Activated CD4-positive, alpha-beta T cell treated with anti-CD3 and anti-CD28 coated beads, Interleukin-2, amount 50 U/mL, for 24 hours (primary cell): ENCODE measurements at regions not wholly inside any gene's neighbourhood (a gene's known extent, or its start where the extent isn't known, plus 50 kb on each side); places are given as distances from the start of the nearest gene placed in this dataset.
"Not testable (repeated sequence)": the region's sequence is repeated elsewhere in the genome, so short reads cannot be mapped to it uniquely, and the experiment has no call there.

Source experiments
- DNase-seq, 2 donors: peaks; one replicate each; pipeline ENCODE4 v3.0.0-alpha.2; 2020; ENCODE audit warnings: low read depth in 1 of 2, low spot score in 1 of 2

GRCh38 chr4:111360906-111361305 lies 738.0 kb upstream of the PITX2 start:
- DNase-seq: no peak

DNA sequence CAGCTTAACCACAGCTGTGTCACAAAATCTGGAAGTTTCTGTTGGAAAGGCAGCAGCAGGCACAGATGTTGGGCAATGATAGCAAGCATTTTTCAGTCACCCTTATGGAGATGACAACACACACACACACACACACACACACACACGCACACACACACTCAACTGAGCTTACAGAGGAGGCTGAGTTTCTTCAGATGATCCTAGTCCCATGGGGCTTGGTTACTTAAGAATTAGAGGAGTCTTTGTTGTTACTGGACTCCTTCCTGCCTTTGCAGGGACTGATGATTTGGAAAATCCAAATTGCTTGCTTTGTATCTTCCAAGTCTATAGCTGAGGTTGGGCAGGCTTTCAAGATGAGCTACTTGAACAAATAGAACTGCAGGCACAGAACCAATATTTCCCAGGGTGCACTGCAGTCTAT lies 740.1 kb upstream of the PITX2 start:
- no peak for DNase-seq

GRCh38 chr4:111377880-111378279 lies 755.0 kb upstream of the PITX2 start:
- DNase-seq: not testable (repeated sequence)

DNA sequence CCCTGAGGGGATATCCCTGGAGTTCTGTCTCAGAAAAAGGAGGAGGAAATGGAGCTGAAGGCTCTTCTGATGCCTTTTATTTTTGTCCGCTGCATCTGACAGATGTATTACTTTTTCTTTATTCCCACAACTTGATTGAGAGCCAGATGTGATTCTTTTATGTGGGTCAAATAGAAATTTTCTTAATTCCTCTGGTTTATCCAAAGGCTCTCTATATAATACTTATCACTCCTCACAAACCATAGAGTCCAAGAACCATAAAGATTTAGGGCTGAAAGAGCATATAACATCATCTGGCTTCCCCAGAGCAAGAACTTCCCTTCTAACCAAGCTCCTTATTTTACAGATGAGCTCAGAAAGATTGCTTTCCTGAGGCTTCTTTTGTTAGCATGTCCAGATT lies 756.7 kb upstream of the FAM241A start:
- DNase-seq: no peak

DNA sequence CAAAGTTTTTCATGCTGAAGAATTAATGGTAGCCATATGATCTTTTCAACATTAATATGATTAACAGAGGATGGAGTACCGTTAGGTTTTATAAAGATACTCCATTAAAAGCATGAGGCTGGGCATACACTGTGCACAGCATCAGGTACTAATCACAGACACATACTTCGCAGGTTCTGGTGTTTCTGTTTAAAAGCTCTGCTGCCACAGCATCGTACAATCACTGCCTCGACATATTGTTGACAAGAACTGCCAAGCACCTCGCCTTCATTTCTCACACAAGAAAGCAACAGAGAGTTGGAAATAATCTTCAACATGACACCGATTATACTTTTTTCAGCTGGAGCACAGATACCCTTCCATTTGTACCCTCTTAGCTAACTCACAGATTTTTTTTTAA lies 753.4 kb upstream of the FAM241A start:
- no peak for DNase-seq

DNA sequence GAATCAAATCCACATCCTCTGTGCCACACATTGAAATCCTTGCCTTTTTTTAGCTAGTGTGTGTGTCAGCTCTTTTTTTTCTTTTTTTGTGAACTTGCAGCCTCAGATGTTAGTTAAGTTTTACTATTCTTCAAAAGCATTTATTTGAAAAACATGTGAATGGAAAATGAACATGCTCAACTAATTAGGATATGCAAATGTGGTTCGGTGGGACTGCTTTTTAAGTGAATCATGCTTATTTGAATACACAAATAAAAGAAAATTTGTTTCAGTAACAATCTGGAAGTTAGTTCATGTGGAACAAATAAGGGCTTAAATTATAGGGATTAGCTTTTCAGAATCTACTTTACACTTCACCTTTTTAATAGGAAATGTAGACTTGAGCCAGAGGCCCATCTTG lies 751.5 kb upstream of the FAM241A start:
- no peak for DNase-seq

- no peak for DNase-seq
These were observed 746.3 kb upstream of the FAM241A start for GRCh38 chr4:111398906-111399330.

DNA sequence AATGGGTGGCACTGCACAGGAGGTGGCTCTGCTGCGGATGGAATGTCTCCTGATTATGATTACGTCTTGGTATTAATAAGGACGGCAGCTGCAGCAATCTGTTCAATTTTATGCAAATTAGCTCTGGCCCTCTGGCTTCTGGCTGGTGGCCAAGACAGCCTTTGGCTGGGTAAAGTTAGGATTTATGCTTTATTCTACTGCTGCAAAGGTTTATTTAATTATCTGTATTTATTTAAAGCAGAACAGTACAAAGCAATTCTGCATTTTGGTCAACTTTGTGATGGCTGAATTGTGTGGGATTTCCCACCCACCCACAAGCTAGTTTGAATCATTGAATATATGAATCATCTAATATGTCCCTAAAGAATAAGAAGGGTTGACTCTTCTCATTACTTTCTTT lies 745.6 kb upstream of the FAM241A start:
- no peak for DNase-seq

GRCh38 chr4:111400741-111401140 lies 744.5 kb upstream of the FAM241A start:
- DNase-seq: no peak

- no peak for DNase-seq
These were observed 740.6 kb upstream of the FAM241A start for GRCh38 chr4:111404673-111405072.

DNA sequence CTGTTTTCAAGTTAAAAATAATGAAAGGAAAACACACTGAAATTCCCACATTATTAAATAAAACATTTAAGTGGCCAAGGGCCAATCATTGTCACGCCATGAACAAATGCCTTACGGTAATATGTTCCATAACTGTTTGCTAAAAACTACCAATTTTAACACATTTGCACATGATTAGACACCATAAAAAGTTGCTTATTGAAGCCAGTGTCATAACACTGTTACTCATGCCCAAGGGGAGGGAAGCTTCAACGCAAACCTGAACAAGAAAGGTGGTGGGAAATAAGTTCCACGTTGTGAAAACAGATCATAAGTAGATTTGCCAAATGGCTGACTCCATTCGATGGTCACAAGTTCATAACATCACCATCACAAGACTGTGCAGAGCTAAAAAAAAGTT lies 739.3 kb upstream of the FAM241A start:
- no peak for DNase-seq

DNA sequence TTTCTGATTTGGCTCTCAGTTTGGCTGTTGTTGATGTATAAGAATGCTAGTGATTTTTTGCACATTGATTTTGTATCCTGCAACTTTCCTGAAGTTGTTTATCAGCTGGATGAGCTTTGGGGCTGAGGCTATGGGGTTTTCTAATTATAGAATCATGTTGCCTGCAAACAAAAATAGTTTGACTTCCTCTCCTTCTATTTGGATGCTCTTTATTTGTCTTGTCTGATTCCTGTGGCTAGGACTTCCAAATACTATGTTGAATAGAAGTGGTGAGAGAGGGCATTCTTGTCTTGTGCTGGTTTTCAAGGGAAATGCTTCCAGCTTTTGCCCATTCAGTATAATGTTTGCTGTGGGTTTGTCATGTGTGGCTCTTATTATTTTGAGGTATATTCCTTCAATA lies 734.7 kb upstream of the FAM241A start:
- DNase-seq: no peak

DNA sequence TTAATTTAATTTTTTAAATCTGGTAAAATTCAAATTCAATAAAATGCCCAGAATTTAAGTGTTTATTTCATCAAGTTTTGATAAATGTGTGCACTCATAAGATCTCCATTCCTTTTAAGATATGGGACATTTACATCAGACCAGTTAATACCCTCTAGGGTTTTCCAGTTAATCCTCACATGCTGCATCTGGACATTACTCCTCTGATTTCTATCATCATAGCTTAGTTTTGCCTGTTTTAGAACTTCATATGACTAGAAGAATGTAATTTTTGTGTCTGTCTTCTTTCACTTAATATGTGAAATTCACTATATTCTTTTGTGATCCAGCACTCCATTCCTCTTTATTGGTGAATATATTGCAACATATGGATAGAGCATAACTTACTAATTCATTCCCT lies 727.7 kb upstream of the FAM241A start:
- no peak for DNase-seq

DNA sequence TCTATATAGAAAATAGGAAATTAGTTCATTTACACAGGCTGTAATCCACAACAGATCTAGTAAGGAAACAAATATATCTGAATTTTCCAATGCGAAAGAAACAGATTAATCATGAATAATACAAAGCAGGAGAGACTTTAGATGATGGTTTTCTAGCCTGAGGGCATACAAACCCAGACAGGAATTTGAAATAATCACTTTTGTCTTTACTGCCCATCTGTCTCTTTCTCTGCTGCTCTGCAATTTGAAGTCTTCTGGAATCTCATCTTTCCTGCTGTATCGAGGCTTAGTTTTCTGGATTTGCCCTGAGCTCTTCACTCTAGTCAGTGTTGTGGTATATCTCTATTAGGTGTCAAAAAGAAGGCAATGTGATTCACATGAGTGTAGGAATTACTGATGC lies 711.8 kb upstream of the FAM241A start:
- DNase-seq: no peak

DNA sequence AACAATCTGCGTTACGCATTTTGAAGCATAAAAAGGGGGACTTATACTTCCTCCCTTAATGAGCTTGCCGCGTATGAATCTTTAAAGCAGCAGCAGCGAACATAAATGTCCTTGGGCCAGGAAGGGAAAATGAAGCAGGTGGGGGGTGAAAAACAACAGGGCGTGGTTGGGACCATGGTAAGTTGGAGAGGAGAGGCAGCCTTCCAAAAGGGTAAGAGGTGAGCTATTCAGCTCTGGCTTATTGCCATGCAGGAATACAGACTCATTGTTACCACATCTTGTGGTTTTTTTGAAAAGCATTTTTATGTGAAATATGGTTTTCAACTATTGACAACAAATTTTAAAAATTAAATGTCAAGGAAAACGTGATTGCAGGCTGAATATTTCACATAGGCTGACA lies 710.7 kb upstream of the FAM241A start:
- no peak for DNase-seq

DNA sequence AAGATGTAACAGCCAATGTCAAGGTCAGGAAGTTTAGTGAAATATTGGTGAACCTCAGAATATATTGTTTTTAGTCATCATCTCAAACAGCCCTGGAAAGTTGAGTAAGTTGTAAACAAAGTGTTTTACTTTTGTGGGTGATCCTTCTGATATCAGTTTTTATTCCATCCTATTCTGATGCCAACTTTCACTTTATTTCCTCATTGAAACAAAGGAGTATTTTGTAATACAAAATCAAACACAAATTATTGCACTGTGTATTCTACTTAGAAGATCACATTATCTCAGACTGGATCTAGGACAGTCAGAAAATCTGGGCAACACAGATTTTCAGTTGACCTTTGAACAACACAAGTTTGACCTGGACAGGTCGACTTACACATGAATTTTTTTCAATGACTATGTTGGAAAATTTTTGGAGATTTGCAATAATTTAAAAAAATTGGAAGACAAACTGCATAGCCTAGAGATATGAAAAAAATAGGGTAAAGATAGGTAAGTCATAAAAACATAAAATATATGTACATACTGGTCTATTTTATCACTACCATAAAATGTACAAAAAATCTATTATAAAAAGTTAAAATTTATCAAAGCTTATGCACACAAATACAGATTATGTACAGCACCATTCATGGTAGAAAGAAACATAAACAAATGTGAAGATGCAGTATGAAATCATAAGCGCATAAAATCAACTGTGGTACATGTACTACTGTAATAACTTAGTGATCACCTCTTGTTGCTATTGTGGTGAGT lies 709.1 kb upstream of the FAM241A start:
- no peak for DNase-seq

DNA sequence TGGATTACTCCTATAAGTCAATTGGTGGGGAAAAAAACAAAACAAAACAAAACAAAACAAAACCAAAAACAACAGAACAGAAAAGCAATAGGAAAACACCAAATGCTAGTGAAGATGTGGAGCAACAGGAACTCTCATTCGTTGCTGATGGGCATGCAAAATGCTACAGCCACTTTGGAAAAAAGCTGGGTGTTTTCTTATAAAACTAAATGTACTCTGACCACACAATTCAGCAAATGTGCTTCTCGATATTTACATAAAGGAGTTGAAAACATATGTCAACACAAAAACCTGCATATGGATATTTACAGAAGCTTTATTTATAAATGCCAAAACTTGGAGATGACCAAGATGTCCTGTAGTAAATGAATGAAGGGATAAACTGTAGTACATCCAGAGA lies 703.6 kb upstream of the FAM241A start:
- no peak for DNase-seq

DNA sequence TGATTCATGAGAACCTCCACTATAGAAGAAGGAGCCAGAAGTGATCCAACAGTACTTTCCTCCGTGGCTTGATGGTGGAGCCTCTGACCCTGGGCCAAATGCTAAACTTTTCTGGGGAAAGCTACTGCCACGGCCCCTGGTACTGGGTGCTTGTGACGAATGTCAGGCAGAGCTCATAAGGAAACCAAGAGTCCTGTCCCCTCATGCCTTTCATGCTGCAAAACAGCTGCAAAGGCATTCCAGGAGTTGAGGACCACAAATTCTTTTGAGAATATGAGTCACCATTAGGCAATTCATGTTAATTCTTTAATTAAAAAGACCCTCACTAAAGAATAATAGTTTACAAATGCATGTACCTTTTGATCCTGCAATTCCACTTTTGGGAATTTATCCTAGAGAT lies 700.4 kb upstream of the FAM241A start:
- DNase-seq: not testable (repeated sequence)

DNA sequence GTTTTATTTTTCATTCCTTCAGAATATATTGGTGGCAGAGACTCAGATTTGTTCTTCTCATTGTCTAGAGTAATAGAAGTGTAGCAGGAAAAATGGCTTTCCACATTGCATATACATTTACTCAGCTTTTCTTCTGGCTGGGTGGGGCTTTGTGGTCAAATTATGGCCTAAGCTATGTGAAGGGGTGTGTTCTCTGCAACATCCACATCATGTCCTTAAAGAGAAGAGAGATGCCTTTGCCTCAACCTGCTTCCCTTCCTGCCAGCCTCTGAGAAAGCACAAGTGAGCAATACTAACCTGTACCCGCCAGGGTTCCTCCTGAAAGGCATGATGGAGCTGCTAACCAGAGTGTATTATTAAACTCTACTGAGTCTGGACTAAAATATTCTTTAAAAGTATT lies 695.6 kb upstream of the FAM241A start:
- DNase-seq: no peak

- no peak for DNase-seq
These were observed 694.4 kb upstream of the FAM241A start for GRCh38 chr4:111450867-111451266.

GRCh38 chr4:111453216-111453615 lies 692.0 kb upstream of the FAM241A start:
- no peak for DNase-seq

DNA sequence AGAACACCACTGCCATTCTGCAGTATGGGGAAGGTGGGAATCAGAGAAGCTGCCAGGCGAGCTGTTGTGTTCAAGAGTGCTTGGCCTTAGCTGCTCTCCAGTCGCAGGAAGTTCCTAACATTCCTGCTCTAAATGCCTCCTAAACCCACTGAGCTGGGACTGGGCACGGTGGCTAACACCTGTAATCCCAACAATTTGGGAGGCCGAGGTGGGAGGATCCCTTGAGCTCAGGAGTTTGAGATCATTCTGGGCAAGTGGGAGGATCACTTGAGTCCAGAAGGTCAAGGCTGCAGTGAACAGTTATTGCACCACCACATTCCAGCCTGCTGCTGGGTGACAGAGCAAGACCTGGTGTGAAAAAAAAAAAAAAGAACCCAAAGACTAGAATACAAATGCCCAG lies 690.3 kb upstream of the FAM241A start:
- DNase-seq: no peak

GRCh38 chr4:111464251-111465045 lies 680.8 kb upstream of the FAM241A start:
- DNase-seq: no peak
